ENCODE measurements at regions not wholly inside any gene's neighbourhood (a gene's known extent, or its start where the extent isn't known, plus 50 kb on each side); places are given as distances from the start of the nearest gene placed in this dataset.

DNA sequence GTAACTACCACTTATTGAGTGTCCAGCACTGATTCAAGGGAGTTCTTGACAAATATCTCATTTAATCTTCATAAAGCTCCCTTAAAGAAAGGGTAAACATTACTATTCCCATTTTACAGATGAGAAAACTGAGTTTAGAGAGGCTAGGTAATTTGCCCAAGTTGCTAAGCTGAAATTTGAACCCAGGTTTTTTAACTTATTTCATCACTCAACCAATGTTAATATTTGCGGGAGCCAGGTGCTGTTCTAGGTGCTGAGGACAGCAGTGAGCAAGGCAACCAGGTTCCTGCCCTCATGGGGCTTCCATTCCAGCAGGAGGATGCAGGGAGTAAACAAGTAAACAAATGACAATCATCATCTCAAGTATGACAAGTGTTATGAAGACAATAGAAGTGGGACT lies 104.0 kb upstream of the LHX1 start:
- intact Hi-C loops (cut with DNase I; ENCODE audit: low total_unique reads), result no loop called here
- Histone ChIP-seq H3K4me3 (no peak overlapping the region), H3K27ac (no peak overlapping the region), H3K4me1 (no peaks in the 10 kb centered on the region), H3K27me3 (peaks cover 0 to 5% of the 10 kb centered on the region in 2 donors), H3K36me3 (no peaks in the 10 kb centered on the region), H3K9me3 (no peaks in the 10 kb centered on the region)
- DNase-seq, result no peak
- TF ChIP-seq, protein P1, sequence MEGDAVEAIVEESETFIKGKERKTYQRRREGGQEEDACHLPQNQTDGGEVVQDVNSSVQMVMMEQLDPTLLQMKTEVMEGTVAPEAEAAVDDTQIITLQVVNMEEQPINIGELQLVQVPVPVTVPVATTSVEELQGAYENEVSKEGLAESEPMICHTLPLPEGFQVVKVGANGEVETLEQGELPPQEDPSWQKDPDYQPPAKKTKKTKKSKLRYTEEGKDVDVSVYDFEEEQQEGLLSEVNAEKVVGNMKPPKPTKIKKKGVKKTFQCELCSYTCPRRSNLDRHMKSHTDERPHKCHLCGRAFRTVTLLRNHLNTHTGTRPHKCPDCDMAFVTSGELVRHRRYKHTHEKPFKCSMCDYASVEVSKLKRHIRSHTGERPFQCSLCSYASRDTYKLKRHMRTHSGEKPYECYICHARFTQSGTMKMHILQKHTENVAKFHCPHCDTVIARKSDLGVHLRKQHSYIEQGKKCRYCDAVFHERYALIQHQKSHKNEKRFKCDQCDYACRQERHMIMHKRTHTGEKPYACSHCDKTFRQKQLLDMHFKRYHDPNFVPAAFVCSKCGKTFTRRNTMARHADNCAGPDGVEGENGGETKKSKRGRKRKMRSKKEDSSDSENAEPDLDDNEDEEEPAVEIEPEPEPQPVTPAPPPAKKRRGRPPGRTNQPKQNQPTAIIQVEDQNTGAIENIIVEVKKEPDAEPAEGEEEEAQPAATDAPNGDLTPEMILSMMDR (IDR thresholded peaks at IDR 0.05), result no peak

DNA sequence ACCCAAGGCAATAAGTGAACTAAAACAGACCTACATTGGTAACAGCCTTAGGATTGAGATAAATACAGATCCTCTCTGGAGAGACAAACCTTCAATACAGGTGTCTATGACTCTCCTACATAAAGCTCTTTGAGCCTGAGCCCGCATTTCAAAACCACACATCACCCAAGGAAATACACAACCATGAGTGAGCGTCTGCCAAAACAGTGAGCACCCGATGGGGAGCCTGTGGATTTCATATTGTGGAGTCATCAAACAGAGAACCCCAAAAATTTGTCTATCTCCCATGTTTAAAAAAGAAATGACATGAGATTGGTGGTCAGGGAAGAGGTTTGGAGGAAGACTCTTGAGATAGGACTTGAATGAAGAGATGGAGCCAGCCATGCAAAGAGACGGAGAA lies 102.2 kb upstream of the LHX1 start:
- Histone ChIP-seq H3K27me3 (peaks cover 0 to 6% of the 10 kb centered on the region in 2 donors), H3K9me3 (no peaks in the 10 kb centered on the region), H3K27ac (no peak overlapping the region), H3K4me1 (no peaks in the 10 kb centered on the region), H3K4me3 (no peak overlapping the region), H3K36me3 (no peaks in the 10 kb centered on the region)
- intact Hi-C loops (cut with DNase I; ENCODE audit: low total_unique reads), result no loop called here
- TF ChIP-seq, protein P1 (IDR thresholded peaks at IDR 0.05), result no peak
- DNase-seq, result no peak

DNA sequence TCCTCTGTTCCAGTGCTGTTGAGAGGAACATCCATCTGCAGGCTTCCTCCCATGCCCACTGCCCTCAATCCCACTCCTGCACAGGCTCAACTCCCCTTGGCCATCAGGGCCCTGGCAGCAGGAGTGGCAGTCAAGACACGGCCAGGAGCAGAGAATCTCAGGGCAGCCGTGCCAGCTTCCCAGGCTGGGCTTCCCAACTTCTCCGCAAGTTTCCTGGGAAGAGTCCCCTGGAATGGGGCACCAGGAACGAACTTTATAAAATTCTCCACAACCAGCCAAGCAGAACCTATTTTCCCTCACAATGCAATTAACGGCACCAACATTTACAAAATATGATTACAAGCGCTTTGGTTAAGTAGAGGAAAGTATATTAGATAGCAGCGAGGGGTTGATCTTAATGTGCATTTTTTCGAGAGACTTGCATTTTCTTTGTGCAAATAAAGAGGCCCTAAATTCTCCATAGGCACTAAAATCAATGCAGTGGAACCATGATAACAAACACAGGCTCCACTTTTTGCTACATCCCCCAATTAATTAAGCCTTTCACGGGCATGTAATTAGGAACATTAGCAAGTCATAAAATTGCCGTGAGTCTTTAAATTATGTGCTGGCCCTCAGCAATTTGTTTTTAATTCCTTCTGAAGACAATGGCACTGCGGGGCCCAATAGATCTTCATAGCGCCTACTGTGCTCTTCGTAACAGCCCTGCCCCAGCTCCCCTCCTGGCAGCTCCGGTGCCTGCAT lies 99.9 kb upstream of the LHX1 start:
- DNase-seq, result no peak
- Histone ChIP-seq H3K4me1 (no peaks in the 10 kb centered on the region), H3K36me3 (no peaks in the 10 kb centered on the region), H3K27me3 (peaks cover 0 to 10% of the 10 kb centered on the region in 2 donors), H3K9me3 (peaks cover 0 to 7% (median 0%) of the 10 kb centered on the region in 3 donors), H3K27ac (no peak overlapping the region), H3K4me3 (no peak overlapping the region)
- intact Hi-C loops (cut with DNase I; ENCODE audit: low total_unique reads), result no loop called here
- TF ChIP-seq, protein P1 (IDR thresholded peaks at IDR 0.05), result no peak

DNA sequence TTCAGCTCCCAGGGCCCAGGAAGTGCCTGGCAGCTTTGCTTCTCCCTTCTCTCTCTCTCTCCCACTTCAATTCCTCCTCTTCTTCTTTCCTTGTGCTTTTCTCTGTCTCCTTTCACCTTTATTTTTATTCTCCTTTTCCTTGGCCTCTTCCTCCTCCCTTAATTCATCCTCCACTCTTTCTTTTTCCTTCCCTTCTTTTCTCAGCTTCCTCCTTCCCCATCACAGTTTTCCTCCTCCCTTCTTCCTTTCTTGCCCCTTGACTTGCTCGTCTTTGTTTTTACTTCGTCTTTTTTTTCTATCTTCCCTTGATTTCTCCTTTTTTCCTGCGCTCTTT lies 99.4 kb upstream of the LHX1 start:
- intact Hi-C loops (cut with DNase I; ENCODE audit: low total_unique reads), result no loop called here

DNA sequence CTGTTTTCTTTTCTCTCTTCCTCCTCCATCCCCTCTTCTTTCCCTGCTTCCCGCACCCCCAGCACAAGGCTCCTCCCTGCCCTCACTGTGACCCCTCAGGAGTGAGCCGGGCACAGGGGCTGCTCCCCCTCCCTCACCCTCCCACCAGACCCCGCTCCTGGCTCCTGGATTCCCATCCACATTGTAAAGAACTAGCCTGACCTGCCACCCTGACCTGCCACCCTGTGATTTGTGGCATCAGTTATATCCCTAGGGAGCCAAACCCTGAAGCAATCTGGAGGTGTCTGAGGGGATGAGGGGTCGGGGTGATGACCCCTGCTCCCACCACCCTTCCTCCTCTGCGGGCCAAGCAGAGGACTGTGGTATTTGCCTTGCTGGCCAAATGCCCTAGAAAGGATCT lies 98.0 kb upstream of the LHX1 start:
- H3K27ac ChIP-seq, result no peak overlapping the region
- no peaks in the 10 kb centered on the region for H3K36me3 ChIP-seq
- H3K9me3 ChIP-seq, result peaks cover 0 to 7% (median 0%) of the 10 kb centered on the region in 3 donors
- no peak overlapping the region for H3K4me3 ChIP-seq
- no peaks in the 10 kb centered on the region for H3K4me1 ChIP-seq
- DNase-seq, result no peak
- intact Hi-C loops (cut with DNase I; ENCODE audit: low total_unique reads), result no loop called here
- TF ChIP-seq, protein P1 (IDR thresholded peaks at IDR 0.05), result no peak
- peaks cover 0 to 22% of the 10 kb centered on the region in 2 donors for H3K27me3 ChIP-seq

More for the DNA sequence above, 99.4 kb upstream of the LHX1 start:
- Histone ChIP-seq H3K4me3 (no peak overlapping the region), H3K9me3 (peaks cover 0 to 7% (median 0%) of the 10 kb centered on the region in 3 donors), H3K36me3 (no peaks in the 10 kb centered on the region), H3K27me3 (peaks cover 0 to 12% of the 10 kb centered on the region in 2 donors), H3K27ac (no peak overlapping the region), H3K4me1 (no peaks in the 10 kb centered on the region)
- TF ChIP-seq, protein P1 (IDR thresholded peaks at IDR 0.05), result no peak
- DNase-seq, result no peak
